NCI-H748 (cell line): ENCODE measurements at regions not wholly inside any gene's neighbourhood (a gene's known extent, or its start where the extent isn't known, plus 50 kb on each side); places are given as distances from the start of the nearest gene placed in this dataset.

Experiments
- DNase-seq: peaks from one replicate; lab custom pipeline; 2025; ENCODE audit not compliant: unreplicated experiment; lab: John Stamatoyannopoulos, UW

DNA sequence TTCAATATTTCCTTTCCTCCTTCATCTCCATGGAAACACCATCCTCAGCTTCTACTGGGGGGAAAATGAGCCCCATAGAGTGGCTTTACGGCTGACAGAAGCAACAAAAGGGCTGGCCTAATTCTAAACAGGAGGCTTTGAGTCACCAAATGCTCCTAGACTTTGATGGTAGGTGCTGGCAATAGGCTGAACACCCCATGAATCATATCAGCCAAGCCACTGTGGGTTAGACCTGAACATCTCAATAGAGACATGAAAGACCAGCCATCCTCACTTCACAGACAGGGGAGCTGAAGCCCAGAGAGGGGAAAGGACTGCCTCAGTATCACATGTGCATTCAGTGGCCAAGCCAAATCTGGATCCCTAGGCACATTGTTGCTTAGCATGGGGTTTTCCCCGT is 107.6 kb downstream of the AMER1 start:
- no peak for DNase-seq

DNA sequence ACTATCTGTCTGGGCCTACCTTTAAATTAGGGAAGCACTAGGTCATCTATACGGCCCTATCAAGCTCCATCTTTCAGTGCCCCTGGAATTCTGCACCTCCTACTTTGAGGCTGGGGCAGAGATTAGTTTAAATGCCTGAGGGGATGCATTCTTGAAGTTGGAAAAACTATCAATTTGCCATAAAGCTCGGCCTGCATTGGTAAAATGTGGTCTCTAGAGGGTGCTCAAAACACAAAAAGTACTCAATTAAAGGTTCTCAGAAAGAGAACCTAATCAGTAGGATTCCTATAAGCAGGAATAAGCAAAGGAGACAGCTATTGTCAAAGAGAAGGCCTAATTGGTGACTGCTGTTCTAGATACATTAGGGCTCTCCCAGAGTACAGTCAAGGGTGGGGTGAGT is 111.7 kb downstream of the AMER1 start:
- peak; percentile 24 for DNase-seq
